A549 (cell line): ENCODE measurements at regions not wholly inside any gene's neighbourhood (a gene's known extent, or its start where the extent isn't known, plus 50 kb on each side); places are given as distances from the start of the nearest gene placed in this dataset.

ENCODE experiments used
- ATAC-seq, 2 experiments: fragments of 200-7000 bp in 1 of 2; fragments of >200 bp in 1 of 2; cut with Nextera tagmentation in 1 of 2; cut with Tn5 transposase in 1 of 2; 3 replicates each; pipeline versions ENCODE4 v1.8.0 to v1.9.1; 2018 to 2020; ENCODE audit warnings: mild to moderate bottlenecking in 1 of 2, moderate library complexity in 1 of 2
- CTCF ChIA-PET: fragments of 300-600 bp; sonication (Branson Sonifier 250); formaldehyde crosslinking; extraction: SDS; loops from one replicate; lab custom pipeline; 2021; ENCODE audit warnings: antibody characterized with exemption, inconsistent platforms; lab: Yijun Ruan, JAX
- POLR2A ChIA-PET: fragments of 350-600 bp; formaldehyde crosslinking; extraction: SDS; loops from one replicate; lab custom pipeline; 2021; ENCODE audit warnings: antibody characterized with exemption, inconsistent platforms; lab: Yijun Ruan, JAX
- DNase-seq, 2 experiments: peaks; one replicate each; pipeline versions ENCODE4 v3.0.0 to v3.0.0-alpha.2; 2011 to 2016; ENCODE audit warnings: low read depth in 1 of 2, low spot score in 1 of 2
- FAIRE-seq: peaks from 2 replicates; lab custom pipeline; 2011; peaks lifted over from hg19 to GRCh38; lab: Jason Lieb, UNC
- H3K27ac ChIP-seq, 2 experiments: fragments of >200 bp; sonication (Bioruptor Twin); formaldehyde crosslinking; 3 replicates each; pipeline ENCODE4 v1.5.1; 2016 to 2017
- H3K4me1 ChIP-seq: fragments of >200 bp; sonication (Bioruptor Twin); formaldehyde crosslinking; 3 replicates; pipeline ENCODE4 v1.6.1; 2016
- H3K4me2 ChIP-seq: fragments of >200 bp; sonication (Bioruptor Twin); formaldehyde crosslinking; 3 replicates; pipeline ENCODE4 v1.6.1; 2016
- H3K4me3 ChIP-seq: fragments of >200 bp; sonication (Bioruptor Twin); formaldehyde crosslinking; 3 replicates; pipeline ENCODE4 v1.5.1; 2016
- H3K9me3 ChIP-seq: fragments of >200 bp; sonication (Bioruptor Twin); formaldehyde crosslinking; 3 replicates; pipeline ENCODE4 v1.6.1; 2016
- CBX2 ChIP-seq: fragments of 200-600 bp; sonication (generic); IDR thresholded peaks from 2 replicates; pipeline ENCODE4 v1.6.1; 2016; ENCODE audit warnings: low read depth, mild to moderate bottlenecking, borderline replicate concordance
- CEBPB ChIP-seq, 2 experiments: fragments of >200 bp in 1 of 2; sonication (Bioruptor Twin) in 1 of 2; formaldehyde crosslinking in 1 of 2; IDR thresholded peaks; 2 replicates each; pipeline ENCODE4 v1.6.1; 2012 to 2016
- CTCF ChIP-seq: fragments of >200 bp; sonication (Bioruptor Twin); formaldehyde crosslinking; IDR thresholded peaks from 3 replicates; pipeline ENCODE4 v1.5.1; 2016
- ESRRA ChIP-seq: fragments of 150-350 bp; IDR thresholded peaks from 2 replicates; pipeline ENCODE4 v1.6.1; 2014; ENCODE audit warnings: mild to moderate bottlenecking, low read length, borderline replicate concordance
- HOXB13 ChIP-seq: fragments of 250-450 bp; sonication (Bioruptor Pico); IDR thresholded peaks from 2 replicates; pipeline ENCODE4 v1.5.0; 2020; ENCODE audit warnings: low read depth, mild to moderate bottlenecking, moderate library complexity
- JUN ChIP-seq, 2 experiments: fragments of >200 bp; sonication (Bioruptor Twin); formaldehyde crosslinking; IDR thresholded peaks; 2 replicates in 1 of 2; 3 replicates in 1 of 2; pipeline ENCODE4 v1.6.1; 2016 to 2017
- KDM5A ChIP-seq: fragments of 200-600 bp; sonication (generic); IDR thresholded peaks from 2 replicates; pipeline ENCODE4 v1.6.1; 2016; ENCODE audit warnings: antibody characterized with exemption, mild to moderate bottlenecking
- MAZ ChIP-seq: fragments of 150-350 bp; IDR thresholded peaks from 2 replicates; pipeline ENCODE4 v1.6.1; 2014; ENCODE audit warnings: antibody characterized with exemption, low read depth, low read length, borderline replicate concordance
- RAD21 ChIP-seq, 2 experiments: fragments of >200 bp in 1 of 2; sonication (Bioruptor Twin) in 1 of 2; formaldehyde crosslinking in 1 of 2; IDR thresholded peaks in 1 of 2; conservative IDR thresholded peaks in 1 of 2; 2 replicates in 1 of 2; 3 replicates in 1 of 2; pipeline ENCODE4 v1.6.1; 2012 to 2018; ENCODE audit warnings: inconsistent platforms in 1 of 2
- RARB ChIP-seq: fragments of 250-450 bp; sonication (Bioruptor Pico); IDR thresholded peaks from 2 replicates; pipeline ENCODE4 v1.8.0; 2021; ENCODE audit warnings: mild to moderate bottlenecking, moderate library complexity
- SMC3 ChIP-seq: fragments of >200 bp; sonication (Bioruptor Twin); formaldehyde crosslinking; IDR thresholded peaks from 3 replicates; pipeline ENCODE4 v1.6.1; 2018; ENCODE audit warnings: inconsistent platforms
- SREBF2 ChIP-seq: fragments of 450-650 bp; IDR thresholded peaks from 2 replicates; pipeline ENCODE4 v1.6.1; 2014; ENCODE audit warnings: mild to moderate bottlenecking, moderate library complexity
- TFCP2L1 ChIP-seq: fragments of 250-450 bp; sonication (Bioruptor Pico); IDR thresholded peaks from 2 replicates; pipeline ENCODE4 v1.5.0; 2021; ENCODE audit warnings: mild to moderate bottlenecking
- ZFP36 ChIP-seq: fragments of 450-650 bp; IDR thresholded peaks from 2 replicates; pipeline ENCODE4 v1.6.1; 2014; ENCODE audit warnings: borderline replicate concordance; ENCODE audit not compliant: partially characterized antibody
- WGBS: methylation state at CpG from one replicate; pipeline ENCODE4 v1.1.6; 2017; ENCODE audit errors: missing lambda C conversion rate; 5-methylcytosine and 5-hydroxymethylcytosine counted together
- TF ChIP-seq, protein P1 (sequence below): fragments of >200 bp; sonication (Bioruptor Twin); formaldehyde crosslinking; IDR thresholded peaks from 3 replicates; pipeline ENCODE4 v1.6.1; 2016
- TF ChIP-seq, protein P2 (sequence below): fragments of 450-650 bp; IDR thresholded peaks from 2 replicates; pipeline ENCODE4 v1.6.1; 2014; ENCODE audit warnings: antibody characterized with exemption

GRCh38 chr4:45679411-45679810, 444.4 kb downstream of the GABRG1 start:
- ATAC-seq (no peak), FAIRE-seq (no peak), DNase-seq (no peak)
- H3K4me3 ChIP-seq = no peak overlapping the region
- ChIA-PET CTCF (no interaction called here), POLR2A (no interaction called here)
- H3K4me2 ChIP-seq = no peak overlapping the region
- no peaks in the 10 kb centered on the region for H3K9me3 ChIP-seq
- H3K4me1 ChIP-seq = no peaks in the 10 kb centered on the region
- 21% methylated on average over 2 of the region's 2 CpGs for WGBS
- TF ChIP-seq, protein P1, sequence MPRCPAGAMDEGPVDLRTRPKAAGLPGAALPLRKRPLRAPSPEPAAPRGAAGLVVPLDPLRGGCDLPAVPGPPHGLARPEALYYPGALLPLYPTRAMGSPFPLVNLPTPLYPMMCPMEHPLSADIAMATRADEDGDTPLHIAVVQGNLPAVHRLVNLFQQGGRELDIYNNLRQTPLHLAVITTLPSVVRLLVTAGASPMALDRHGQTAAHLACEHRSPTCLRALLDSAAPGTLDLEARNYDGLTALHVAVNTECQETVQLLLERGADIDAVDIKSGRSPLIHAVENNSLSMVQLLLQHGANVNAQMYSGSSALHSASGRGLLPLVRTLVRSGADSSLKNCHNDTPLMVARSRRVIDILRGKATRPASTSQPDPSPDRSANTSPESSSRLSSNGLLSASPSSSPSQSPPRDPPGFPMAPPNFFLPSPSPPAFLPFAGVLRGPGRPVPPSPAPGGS = no peak
- TF ChIP-seq RAD21 (conservative IDR thresholded peaks at IDR 0.05 in 1 of 2, IDR thresholded peaks at IDR 0.05 in 1 of 2) = no peak
- no peak for TF ChIP-seq MAZ
- TF ChIP-seq, protein P2, sequence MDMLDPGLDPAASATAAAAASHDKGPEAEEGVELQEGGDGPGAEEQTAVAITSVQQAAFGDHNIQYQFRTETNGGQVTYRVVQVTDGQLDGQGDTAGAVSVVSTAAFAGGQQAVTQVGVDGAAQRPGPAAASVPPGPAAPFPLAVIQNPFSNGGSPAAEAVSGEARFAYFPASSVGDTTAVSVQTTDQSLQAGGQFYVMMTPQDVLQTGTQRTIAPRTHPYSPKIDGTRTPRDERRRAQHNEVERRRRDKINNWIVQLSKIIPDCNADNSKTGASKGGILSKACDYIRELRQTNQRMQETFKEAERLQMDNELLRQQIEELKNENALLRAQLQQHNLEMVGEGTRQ = no peak
- TF ChIP-seq HOXB13 (CRISPR knock-in tag) = no peak
- no peak for TF ChIP-seq KDM5A
- TF ChIP-seq, all 56 proteins: peak for 0
- H3K27ac ChIP-seq = no peak overlapping the region

- CTCF ChIA-PET = no interaction called here
- POLR2A ChIA-PET = no interaction called here
- under 1% methylated on average over 6 of the region's 6 CpGs for WGBS
- Histone ChIP-seq H3K4me2 (no peak overlapping the region), H3K4me1 (no peaks in the 10 kb centered on the region), H3K4me3 (no peak overlapping the region), H3K9me3 (no peaks in the 10 kb centered on the region), H3K27ac (no peak overlapping the region)
- FAIRE-seq (no peak), DNase-seq (no peak), ATAC-seq (no peak)
- no peak for TF ChIP-seq CBX2
- TF ChIP-seq RARB (CRISPR knock-in tag) = no peak
- TF ChIP-seq TFCP2L1 (CRISPR knock-in tag) = no peak
These were observed 455.7 kb downstream of the GABRG1 start for GRCh38 chr4:45668128-45668527.

DNA sequence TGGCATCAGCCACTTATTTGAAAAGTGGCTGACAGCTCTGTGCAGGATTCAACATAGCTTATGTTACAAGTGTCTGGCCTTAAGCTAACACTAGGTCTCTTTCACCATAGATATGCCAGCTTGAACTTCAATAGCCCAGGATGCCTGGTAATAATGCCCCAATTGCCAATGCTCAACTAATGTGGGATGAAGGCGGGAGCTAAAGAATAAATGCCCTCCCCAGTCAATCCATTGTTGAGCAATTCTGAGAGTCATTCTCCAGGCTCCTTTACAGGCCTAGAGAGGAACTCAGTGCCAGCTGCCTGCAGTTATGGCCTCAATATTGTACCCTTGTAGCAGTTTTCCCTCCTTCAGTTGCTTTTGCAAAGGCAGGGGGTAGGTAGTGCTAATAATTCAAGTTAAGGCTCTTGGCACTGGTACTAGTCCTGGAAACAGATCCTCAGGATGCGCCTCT, 460.2 kb downstream of the GABRG1 start:
- Histone ChIP-seq H3K4me2 (no peak overlapping the region), H3K4me1 (no peaks in the 10 kb centered on the region), H3K27ac (no peak overlapping the region), H3K4me3 (no peak overlapping the region), H3K9me3 (no peaks in the 10 kb centered on the region)
- FAIRE-seq (no peak), ATAC-seq (no peak), DNase-seq (no peak)
- ChIA-PET POLR2A (no interaction called here), CTCF (no interaction called here)
- 10% methylated on average over 2 of the region's 2 CpGs for WGBS
- TF ChIP-seq SMC3 (no peak), ZFP36 (no peak), CTCF (no peak), CEBPB (IDR thresholded peaks at IDR 0.05) (no peak), JUN (IDR thresholded peaks at IDR 0.05) (no peak), SREBF2 (no peak), ESRRA (no peak)
- TF ChIP-seq, protein P1 = no peak
- TF ChIP-seq, all 56 proteins: peak for 0
